ENCODE measurements at regions not wholly inside any gene's neighbourhood (a gene's known extent, or its start where the extent isn't known, plus 50 kb on each side); places are given as distances from the start of the nearest gene placed in this dataset.
"Not testable (repeated sequence)": the region's sequence is repeated elsewhere in the genome, so short reads cannot be mapped to it uniquely, and the experiment has no call there.

DNA sequence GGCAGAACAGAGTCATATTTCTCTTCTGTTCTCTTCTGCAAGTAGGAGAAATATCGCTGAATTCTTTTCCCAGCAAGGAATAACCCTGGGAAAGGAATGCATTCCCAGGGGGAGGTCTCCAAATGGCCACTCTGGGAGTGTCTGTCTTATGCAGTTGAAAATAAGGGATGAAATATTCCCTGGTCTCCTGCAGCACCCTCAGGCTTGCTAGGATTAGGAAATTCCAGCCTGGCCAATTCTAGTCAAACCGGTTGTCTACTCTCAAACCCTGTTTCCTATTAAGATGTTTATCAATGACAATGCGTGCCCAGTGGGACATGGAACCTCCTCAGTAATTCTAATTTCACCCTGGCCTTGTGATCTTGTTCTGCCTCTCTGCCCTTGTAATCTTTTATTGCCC, 501.1 kb upstream of the OLFM3 start:
- not testable (repeated sequence) for DNase-seq

DNA sequence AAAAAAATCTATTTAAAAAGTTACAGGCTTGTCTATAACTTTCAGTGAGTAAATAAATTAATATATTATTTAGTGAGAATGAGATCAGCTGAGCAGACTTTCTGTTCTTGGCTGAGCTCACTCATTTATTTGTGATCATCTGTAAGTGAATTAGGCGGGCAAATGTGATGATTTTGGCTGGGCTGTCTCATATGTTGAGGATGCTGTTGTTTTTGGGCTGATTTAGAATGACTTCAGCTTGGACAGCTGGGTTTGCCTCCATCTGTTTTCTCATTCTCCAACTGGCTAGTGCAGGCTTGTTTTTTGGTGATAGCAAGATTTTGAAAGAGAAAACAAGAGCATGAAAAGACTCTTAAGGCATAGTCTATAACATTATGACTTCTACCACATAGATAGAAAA, 475.8 kb upstream of the OLFM3 start:
- DNase-seq = no peak

DNA sequence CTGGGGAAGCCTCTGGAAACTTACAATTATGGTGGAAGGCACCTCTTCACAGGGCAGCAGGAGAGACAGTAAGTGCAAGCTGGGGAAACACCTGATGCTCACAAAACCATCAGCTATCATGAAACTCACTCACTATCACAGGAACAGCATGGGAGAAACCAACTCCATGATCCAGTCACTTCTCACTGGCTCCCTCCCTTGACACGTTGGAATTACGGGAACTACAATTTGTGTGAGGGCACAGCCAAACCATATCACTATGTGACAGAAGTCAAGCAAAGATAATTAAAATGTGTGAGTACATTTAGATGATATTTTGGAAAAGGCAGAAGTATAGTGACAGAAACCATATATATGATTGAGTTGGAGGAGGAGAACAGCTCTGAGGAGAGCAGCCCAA, 474.0 kb upstream of the OLFM3 start:
- DNase-seq = no peak

DNA sequence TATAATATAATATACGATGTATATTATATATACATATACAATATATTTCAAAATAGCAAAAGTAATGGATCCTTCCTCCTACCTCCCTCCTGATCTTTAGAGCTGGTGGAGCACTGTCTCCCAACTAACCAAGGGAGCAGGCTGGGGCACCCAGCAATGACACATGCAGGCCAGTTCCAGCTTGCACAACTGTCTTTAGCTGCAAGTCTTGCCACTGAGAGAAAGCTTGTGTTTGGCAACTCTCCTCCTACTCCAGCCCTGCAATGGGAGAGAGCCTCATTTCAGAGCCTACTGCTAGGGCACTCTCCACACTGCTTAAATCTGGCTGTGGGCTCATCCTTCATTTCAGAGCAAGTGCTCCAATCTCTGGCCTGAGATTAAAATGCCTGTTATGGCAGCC, 469.8 kb upstream of the OLFM3 start:
- DNase-seq = no peak

DNA sequence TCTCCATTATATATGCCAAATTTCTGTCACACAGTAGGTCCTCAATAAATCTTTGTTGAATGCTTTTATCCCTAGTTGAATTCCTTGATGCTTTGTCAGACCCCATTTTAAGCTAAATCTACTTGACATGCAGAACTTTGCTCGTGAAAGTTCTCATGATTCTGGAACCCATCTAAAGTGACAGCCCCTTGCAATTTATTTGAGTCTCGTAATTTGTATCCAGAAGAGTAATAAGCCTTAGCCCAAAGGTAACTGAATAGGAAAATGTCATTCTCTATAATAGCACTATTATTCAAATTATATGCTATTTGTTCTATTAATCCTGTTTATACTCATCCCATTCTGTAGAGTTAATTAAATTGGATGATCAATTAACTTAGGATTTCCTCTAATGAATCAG, 466.6 kb upstream of the OLFM3 start:
- no peak for DNase-seq

DNA sequence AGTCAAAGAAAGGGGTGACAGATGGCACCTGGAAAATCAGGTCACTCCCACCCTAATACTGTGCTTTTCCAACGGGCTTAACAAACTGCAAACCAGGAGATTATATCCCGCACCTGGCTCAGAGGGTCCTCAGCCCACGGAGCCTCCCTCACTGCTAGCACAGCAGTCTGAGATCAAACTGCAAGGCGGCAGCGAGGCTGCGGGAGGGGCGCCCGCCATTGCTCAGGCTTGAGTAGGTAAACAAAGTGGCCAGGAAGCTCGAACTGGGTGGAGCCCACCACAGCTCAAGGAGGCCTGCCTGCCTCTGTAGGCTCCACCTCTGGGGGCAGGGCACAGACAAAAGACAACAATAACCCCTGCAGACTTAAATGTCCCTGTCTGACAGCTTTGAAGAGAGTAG, 445.6 kb upstream of the OLFM3 start:
- DNase-seq = not testable (repeated sequence)

DNA sequence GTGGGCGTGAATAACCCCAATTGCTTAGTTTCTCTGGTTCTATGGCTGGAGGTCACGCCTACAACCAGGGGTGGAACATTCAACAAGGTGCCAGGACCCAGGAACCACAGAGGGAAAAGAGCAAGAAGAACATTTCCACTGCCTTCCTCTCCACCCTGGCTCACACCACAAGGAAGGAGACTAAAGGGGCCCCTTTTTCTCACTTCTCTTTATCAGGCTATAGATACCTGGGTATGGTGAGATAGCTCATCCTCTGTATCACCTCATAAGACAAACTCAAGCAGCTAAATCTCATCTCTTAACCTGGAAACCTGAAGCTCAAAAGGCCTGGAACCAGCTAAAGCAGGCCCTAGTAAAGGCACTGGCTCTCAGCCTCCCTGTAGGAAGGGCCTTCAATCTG, 438.8 kb upstream of the OLFM3 start:
- no peak for DNase-seq

DNA sequence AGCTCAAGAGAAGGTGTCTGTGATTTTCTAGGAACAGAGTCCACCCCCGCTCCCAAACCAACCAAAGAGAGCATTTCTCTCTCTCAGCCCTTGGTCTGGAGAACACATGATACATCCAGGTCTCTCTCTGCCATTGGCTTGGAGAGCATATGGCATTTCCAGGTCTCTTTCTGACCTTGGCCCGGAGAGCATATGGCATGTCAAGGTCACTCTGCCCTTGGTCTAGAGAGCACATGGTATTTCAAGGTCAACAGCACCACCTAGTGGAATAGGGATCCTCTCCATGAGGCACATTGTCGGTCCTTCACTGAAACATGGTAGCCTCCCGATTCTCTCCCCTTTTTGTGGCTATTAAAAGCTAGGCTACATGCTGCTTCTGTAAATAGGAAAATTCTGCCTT, 437.7 kb upstream of the OLFM3 start:
- peak; percentile 0 for DNase-seq

DNA sequence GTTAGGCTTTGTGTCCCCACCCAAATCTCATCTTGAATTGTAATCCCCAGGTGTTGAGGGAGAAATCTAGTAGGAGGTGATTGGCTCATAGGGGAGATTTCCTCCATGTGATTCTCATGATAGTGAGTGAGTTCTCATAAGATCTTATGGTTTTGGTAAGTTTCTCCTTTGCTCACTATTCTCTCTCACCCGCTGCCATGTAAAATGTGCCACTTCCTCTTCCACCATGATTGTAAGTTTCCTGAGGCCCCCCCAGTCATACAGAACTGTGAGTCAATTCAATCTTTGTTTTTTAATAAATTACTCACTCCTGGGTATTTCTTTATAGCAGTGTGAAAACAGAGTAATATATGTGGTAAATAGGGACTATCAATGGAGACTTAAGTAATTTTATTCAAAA, 434.5 kb upstream of the OLFM3 start:
- no peak for DNase-seq

DNA sequence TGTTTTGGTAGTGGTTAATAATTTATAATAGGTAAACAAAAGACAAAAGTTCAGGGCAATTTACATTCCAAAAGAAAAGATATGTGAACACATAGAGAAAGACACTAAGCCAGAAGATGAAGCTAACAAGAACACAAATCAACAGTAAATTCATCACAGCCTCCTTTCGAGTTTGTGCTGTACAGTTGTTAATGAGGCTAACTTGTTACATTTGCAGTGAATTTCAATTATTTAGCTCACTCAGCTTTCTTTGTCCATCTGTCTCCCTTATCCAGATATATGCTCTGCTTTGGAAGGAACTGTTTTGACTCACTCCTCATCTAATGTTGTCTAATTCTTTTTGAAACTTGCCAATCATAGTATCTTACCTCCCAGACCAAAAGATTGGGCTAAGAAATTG, 423.3 kb upstream of the OLFM3 start:
- no peak for DNase-seq

Data from CD4-positive, alpha-beta T cell treated with Interleukin-21 for 1 hour (primary cell).